OCI-LY7 (cell line): ENCODE measurements at regions not wholly inside any gene's neighbourhood (a gene's known extent, or its start where the extent isn't known, plus 50 kb on each side); places are given as distances from the start of the nearest gene placed in this dataset.

ENCODE experiments used
- CTCF ChIP-seq: fragments of 200-600 bp; sonication (generic); conservative IDR thresholded peaks from 2 replicates; pipeline ENCODE4 v1.5.1; 2014; ENCODE audit warnings: mild to moderate bottlenecking, antibody characterized with exemption, low read length, moderate library complexity, mixed read lengths
- EZH2phosphoT487 ChIP-seq: fragments of 200-600 bp; sonication (generic); IDR thresholded peaks from 2 replicates; pipeline ENCODE4 v1.6.1; 2018; ENCODE audit warnings: low read depth, borderline replicate concordance, mild to moderate bottlenecking, mixed run types, antibody characterized with exemption, low read length, moderate library complexity, mixed read lengths

GRCh38 chr3:120852412-120852811 lies 55.6 kb upstream of the STXBP5L start:
- TF ChIP-seq CTCF, result no peak
- TF ChIP-seq EZH2phosphoT487, result no peak
